ENCODE measurements at regions not wholly inside any gene's neighbourhood (a gene's known extent, or its start where the extent isn't known, plus 50 kb on each side); places are given as distances from the start of the nearest gene placed in this dataset.

GRCh38 chr4:60605646-60606354 is 594.3 kb upstream of the ADGRL3 start:
- TF ChIP-seq, protein P1, sequence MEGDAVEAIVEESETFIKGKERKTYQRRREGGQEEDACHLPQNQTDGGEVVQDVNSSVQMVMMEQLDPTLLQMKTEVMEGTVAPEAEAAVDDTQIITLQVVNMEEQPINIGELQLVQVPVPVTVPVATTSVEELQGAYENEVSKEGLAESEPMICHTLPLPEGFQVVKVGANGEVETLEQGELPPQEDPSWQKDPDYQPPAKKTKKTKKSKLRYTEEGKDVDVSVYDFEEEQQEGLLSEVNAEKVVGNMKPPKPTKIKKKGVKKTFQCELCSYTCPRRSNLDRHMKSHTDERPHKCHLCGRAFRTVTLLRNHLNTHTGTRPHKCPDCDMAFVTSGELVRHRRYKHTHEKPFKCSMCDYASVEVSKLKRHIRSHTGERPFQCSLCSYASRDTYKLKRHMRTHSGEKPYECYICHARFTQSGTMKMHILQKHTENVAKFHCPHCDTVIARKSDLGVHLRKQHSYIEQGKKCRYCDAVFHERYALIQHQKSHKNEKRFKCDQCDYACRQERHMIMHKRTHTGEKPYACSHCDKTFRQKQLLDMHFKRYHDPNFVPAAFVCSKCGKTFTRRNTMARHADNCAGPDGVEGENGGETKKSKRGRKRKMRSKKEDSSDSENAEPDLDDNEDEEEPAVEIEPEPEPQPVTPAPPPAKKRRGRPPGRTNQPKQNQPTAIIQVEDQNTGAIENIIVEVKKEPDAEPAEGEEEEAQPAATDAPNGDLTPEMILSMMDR (IDR thresholded peaks at IDR 0.05), result no peak
- no peak for TF ChIP-seq POLR2A (IDR thresholded peaks at IDR 0.05)

All from upper lobe of left lung (tissue), 4 donors.